Prostate gland (tissue), 2 donors: ENCODE measurements at regions not wholly inside any gene's neighbourhood (a gene's known extent, or its start where the extent isn't known, plus 50 kb on each side); places are given as distances from the start of the nearest gene placed in this dataset.

Experiments
- POLR2A ChIP-seq: fragments of 450-650 bp; IDR thresholded peaks from one replicate; pipeline ENCODE4 v1.6.1; 2016; ENCODE audit warnings: antibody characterized with exemption, mild to moderate bottlenecking
- POLR2AphosphoS5 ChIP-seq: sonication (generic); formaldehyde crosslinking; IDR thresholded peaks from one replicate; pipeline ENCODE4 v1.6.1; 2017; ENCODE audit warnings: antibody characterized with exemption
- TF ChIP-seq, protein P1 (sequence below), 4 experiments: fragments of 200-600 bp in 2 of 4; fragments of 450-650 bp in 2 of 4; sonication (generic) in 2 of 4; IDR thresholded peaks; 1 replicate in 3 of 4; 2 replicates in 1 of 4; pipeline ENCODE4 v1.5.1; 2016 to 2019; ENCODE audit warnings: antibody characterized with exemption in 4 of 4, mild to moderate bottlenecking in 2 of 4, moderate library complexity in 2 of 4

DNA sequence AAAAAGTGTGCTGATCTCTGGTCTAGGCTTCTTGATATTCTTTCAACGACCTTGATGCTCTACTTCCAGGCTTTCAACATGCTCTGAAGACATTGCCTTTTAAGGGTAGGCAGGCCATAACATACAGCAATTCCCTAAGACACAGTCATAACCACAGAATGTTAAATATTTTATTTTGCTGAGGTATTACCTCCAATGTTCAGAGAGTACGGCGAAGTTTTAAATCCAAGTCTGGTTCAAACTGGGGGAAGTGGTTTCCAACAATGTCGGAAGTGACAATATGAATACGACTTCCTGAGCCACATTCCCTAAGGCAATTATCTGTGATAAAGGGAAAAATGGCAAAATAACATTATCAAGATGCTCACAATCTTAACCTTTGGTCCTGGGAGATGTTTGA is 1077.9 kb upstream of the PIK3C3 start:
- TF ChIP-seq POLR2A (no peak), POLR2AphosphoS5 (no peak)
- TF ChIP-seq, protein P1, sequence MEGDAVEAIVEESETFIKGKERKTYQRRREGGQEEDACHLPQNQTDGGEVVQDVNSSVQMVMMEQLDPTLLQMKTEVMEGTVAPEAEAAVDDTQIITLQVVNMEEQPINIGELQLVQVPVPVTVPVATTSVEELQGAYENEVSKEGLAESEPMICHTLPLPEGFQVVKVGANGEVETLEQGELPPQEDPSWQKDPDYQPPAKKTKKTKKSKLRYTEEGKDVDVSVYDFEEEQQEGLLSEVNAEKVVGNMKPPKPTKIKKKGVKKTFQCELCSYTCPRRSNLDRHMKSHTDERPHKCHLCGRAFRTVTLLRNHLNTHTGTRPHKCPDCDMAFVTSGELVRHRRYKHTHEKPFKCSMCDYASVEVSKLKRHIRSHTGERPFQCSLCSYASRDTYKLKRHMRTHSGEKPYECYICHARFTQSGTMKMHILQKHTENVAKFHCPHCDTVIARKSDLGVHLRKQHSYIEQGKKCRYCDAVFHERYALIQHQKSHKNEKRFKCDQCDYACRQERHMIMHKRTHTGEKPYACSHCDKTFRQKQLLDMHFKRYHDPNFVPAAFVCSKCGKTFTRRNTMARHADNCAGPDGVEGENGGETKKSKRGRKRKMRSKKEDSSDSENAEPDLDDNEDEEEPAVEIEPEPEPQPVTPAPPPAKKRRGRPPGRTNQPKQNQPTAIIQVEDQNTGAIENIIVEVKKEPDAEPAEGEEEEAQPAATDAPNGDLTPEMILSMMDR (IDR thresholded peaks at IDR 0.05): no peak
